Liver (tissue), 8 donors: ENCODE measurements at regions not wholly inside any gene's neighbourhood (a gene's known extent, or its start where the extent isn't known, plus 50 kb on each side); places are given as distances from the start of the nearest gene placed in this dataset.

Experiments used
- DNase-seq: peaks from one replicate; pipeline ENCODE4 v3.0.0-alpha.2; 2017; ENCODE audit warnings: low spot score
- H3K27ac ChIP-seq, 2 donors: one replicate each; pipeline ENCODE4 v1.7.0; 2013; ENCODE audit warnings: inconsistent platforms in 2 of 2, low read length in 2 of 2, control low read depth in 1 of 2, low read depth in 1 of 2, mild to moderate bottlenecking in 1 of 2
- H3K27me3 ChIP-seq, 4 donors: one replicate each; pipeline versions ENCODE4 v1.6.1 to v1.7.0; 2013; ENCODE audit warnings: low read length in 3 of 4, inconsistent platforms in 1 of 4, mild to moderate bottlenecking in 1 of 4, moderate library complexity in 1 of 4; ENCODE audit not compliant: control insufficient read depth in 4 of 4, insufficient read depth in 4 of 4
- H3K36me3 ChIP-seq, 4 donors: one replicate each; pipeline versions ENCODE4 v1.6.1 to v1.7.0; 2013; ENCODE audit warnings: low read length in 3 of 4, mild to moderate bottlenecking in 3 of 4, low read depth in 1 of 4, moderate library complexity in 1 of 4; ENCODE audit not compliant: control insufficient read depth in 4 of 4, insufficient read depth in 3 of 4
- H3K4me1 ChIP-seq, 4 donors: one replicate each; pipeline versions ENCODE4 v1.6.1 to v1.7.0; 2013; ENCODE audit warnings: low read length in 3 of 4, mild to moderate bottlenecking in 3 of 4, moderate library complexity in 1 of 4; ENCODE audit not compliant: control insufficient read depth in 4 of 4, insufficient read depth in 4 of 4
- H3K4me3 ChIP-seq, 3 donors: one replicate each; pipeline versions ENCODE4 v1.6.1 to v1.7.0; 2013; ENCODE audit warnings: low read length in 3 of 3, control low read depth in 1 of 3, low read depth in 1 of 3, mild to moderate bottlenecking in 1 of 3
- H3K9ac ChIP-seq, 2 donors: one replicate each; pipeline ENCODE4 v1.7.0; 2013; ENCODE audit warnings: low read length in 2 of 2, mild to moderate bottlenecking in 2 of 2, moderate library complexity in 2 of 2, control low read depth in 1 of 2, low read depth in 1 of 2
- H3K9me3 ChIP-seq, 4 donors: one replicate each; pipeline versions ENCODE4 v1.6.1 to v1.7.0; 2013; ENCODE audit warnings: low read length in 3 of 4; ENCODE audit not compliant: control insufficient read depth in 4 of 4
- CTCF ChIP-seq: fragments of 150-350 bp; IDR thresholded peaks from 2 replicates; pipeline ENCODE4 v1.5.1; 2017; ENCODE audit warnings: improper control_type of control experiment, low read depth, low read length; ENCODE audit not compliant: missing input control
- EGR1 ChIP-seq, 2 donors: IDR thresholded peaks; 2 replicates each; pipeline ENCODE4 v1.6.1; 2016 to 2018; ENCODE audit warnings: antibody characterized with exemption in 2 of 2, low read depth in 2 of 2
- FOXA1 ChIP-seq: IDR thresholded peaks from 2 replicates; pipeline ENCODE4 v1.6.1; 2016; ENCODE audit warnings: antibody characterized with exemption
- HNF4A ChIP-seq, 2 donors: conservative IDR thresholded peaks; 2 replicates each; pipeline ENCODE4 v1.6.1; 2016; ENCODE audit warnings: antibody characterized with exemption in 2 of 2, mild to moderate bottlenecking in 2 of 2
- JUND ChIP-seq, 2 donors: IDR thresholded peaks; 2 replicates each; pipeline ENCODE4 v1.6.1; 2016; ENCODE audit warnings: antibody characterized with exemption in 2 of 2
- RAD21 ChIP-seq, 2 donors: IDR thresholded peaks; 2 replicates each; pipeline ENCODE4 v1.6.1; 2016; ENCODE audit warnings: antibody characterized with exemption in 2 of 2, mild to moderate bottlenecking in 2 of 2
- RXRA ChIP-seq, 2 donors: IDR thresholded peaks; 2 replicates each; pipeline ENCODE4 v1.6.1; 2017 to 2018; ENCODE audit warnings: antibody characterized with exemption in 2 of 2, mild to moderate bottlenecking in 1 of 2
- SP1 ChIP-seq: IDR thresholded peaks from 2 replicates; pipeline ENCODE4 v1.6.1; 2018; ENCODE audit warnings: antibody characterized with exemption, mild to moderate bottlenecking
- YY1 ChIP-seq: IDR thresholded peaks from 2 replicates; pipeline ENCODE4 v1.6.1; 2016; ENCODE audit warnings: antibody characterized with exemption, mild to moderate bottlenecking
- ZBTB33 ChIP-seq: IDR thresholded peaks from 2 replicates; pipeline ENCODE4 v1.6.1; 2016; ENCODE audit warnings: antibody characterized with exemption
- WGBS: extraction: QIAGEN DNeasy Blood & Tissue Kit; methylation state at CpG from one replicate; pipeline ENCODE4 v1.1.7; 2013; 5-methylcytosine and 5-hydroxymethylcytosine counted together
- donor health status: healthy.
- donor health status: healthy.
- donor health status: healthy.
- donor health status: healthy.
- donor health status: healthy.

GRCh38 chr20:55565096-55565773, 440.1 kb downstream of the CBLN4 start:
- H3K27me3 ChIP-seq: no peaks in the 10 kb centered on the region
- 82% methylated on average over 5 of the region's 5 CpGs for WGBS
- TF ChIP-seq JUND (IDR thresholded peaks at IDR 0.05) (no peak), EGR1 (IDR thresholded peaks at IDR 0.05; ENCODE audit: low read depth in 2 of 2) (no peak), CTCF (no peak)
- no peak overlapping the region for H3K4me3 ChIP-seq
- H3K9me3 ChIP-seq: peaks cover 0 to 2% (median 0%) of the 10 kb centered on the region in 4 donors
- H3K27ac ChIP-seq: no peak overlapping the region
- H3K9ac ChIP-seq: no peak overlapping the region
- no peak for DNase-seq
- no peaks in the 10 kb centered on the region for H3K36me3 ChIP-seq
- no peaks in the 10 kb centered on the region for H3K4me1 ChIP-seq

GRCh38 chr20:55561259-55561658, 444.1 kb downstream of the CBLN4 start:
- Histone ChIP-seq H3K27me3 (no peaks in the 10 kb centered on the region), H3K4me3 (no peak overlapping the region), H3K36me3 (no peaks in the 10 kb centered on the region), H3K9me3 (peaks cover 0 to 2% (median 0%) of the 10 kb centered on the region in 4 donors), H3K27ac (no peak overlapping the region), H3K9ac (no peak overlapping the region), H3K4me1 (no peaks in the 10 kb centered on the region)
- 84% methylated on average over 3 of the region's 3 CpGs for WGBS
- no peak for TF ChIP-seq HNF4A (conservative IDR thresholded peaks at IDR 0.05)
- no peak for TF ChIP-seq RAD21 (IDR thresholded peaks at IDR 0.05)
- TF ChIP-seq SP1: no peak
- TF ChIP-seq RXRA (IDR thresholded peaks at IDR 0.05): no peak
- no peak for DNase-seq

DNA sequence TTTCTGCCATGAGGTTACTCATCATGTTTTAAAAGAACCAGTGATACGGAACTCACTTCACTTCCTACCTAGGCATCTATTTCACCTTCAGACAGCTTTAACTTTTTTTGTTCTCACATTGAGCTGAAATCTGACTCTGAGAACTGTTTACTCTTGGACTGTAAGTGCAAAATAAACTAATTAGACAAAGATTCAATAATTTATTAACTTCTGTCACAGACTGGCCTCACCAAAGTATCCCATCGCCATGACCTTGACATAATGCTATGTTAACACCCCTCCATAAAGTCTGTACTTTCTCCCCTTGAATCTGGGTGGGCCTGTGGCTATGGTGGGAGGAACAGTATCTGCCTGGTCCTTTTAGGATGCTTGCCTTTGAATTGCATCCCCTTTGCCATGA, 448.1 kb downstream of the CBLN4 start:
- WGBS: 66% methylated on average over 2 of the region's 2 CpGs
- DNase-seq: no peak
- Histone ChIP-seq H3K27ac (no peak overlapping the region), H3K9me3 (peaks cover 0 to 2% (median 0%) of the 10 kb centered on the region in 4 donors), H3K4me3 (no peak overlapping the region), H3K4me1 (no peaks in the 10 kb centered on the region), H3K36me3 (no peaks in the 10 kb centered on the region), H3K9ac (no peak overlapping the region), H3K27me3 (no peaks in the 10 kb centered on the region)
- TF ChIP-seq FOXA1: no peak
- TF ChIP-seq YY1: no peak
- TF ChIP-seq RAD21 (IDR thresholded peaks at IDR 0.05): no peak
- no peak for TF ChIP-seq ZBTB33
- TF ChIP-seq SP1: no peak
- no peak for TF ChIP-seq JUND (IDR thresholded peaks at IDR 0.05)
